H9 (cell line): ENCODE measurements at regions not wholly inside any gene's neighbourhood (a gene's known extent, or its start where the extent isn't known, plus 50 kb on each side); places are given as distances from the start of the nearest gene placed in this dataset.

Source experiments
- DNase-seq: peaks from one replicate; pipeline ENCODE4 v3.0.0-alpha.2; 2017
- H2AFZ ChIP-seq: one replicate; pipeline ENCODE4 v1.6.1; 2013; ENCODE audit warnings: mild to moderate bottlenecking, low read length, control low read depth, moderate library complexity
- H2AK5ac ChIP-seq: 2 replicates; pipeline ENCODE4 v1.6.1; 2013; ENCODE audit warnings: low read length, control low read depth, mixed read lengths; ENCODE audit not compliant: insufficient read length
- H2BK120ac ChIP-seq: one replicate; pipeline ENCODE4 v1.6.1; 2013; ENCODE audit warnings: low read depth, mild to moderate bottlenecking, low read length, control low read depth, inconsistent platforms; ENCODE audit not compliant: poor library complexity, severe bottlenecking
- H2BK12ac ChIP-seq: 2 replicates; pipeline ENCODE4 v1.6.1; 2013; ENCODE audit warnings: low read length, control low read depth, mixed read lengths, low read depth; ENCODE audit not compliant: insufficient read length
- H2BK15ac ChIP-seq: 2 replicates; pipeline ENCODE4 v1.6.1; 2013; ENCODE audit warnings: low read depth, low read length, control low read depth
- H2BK20ac ChIP-seq: one replicate; pipeline ENCODE4 v1.6.1; 2013; ENCODE audit warnings: low read depth, mild to moderate bottlenecking, low read length, control low read depth, inconsistent platforms; ENCODE audit not compliant: poor library complexity, severe bottlenecking
- H2BK5ac ChIP-seq: 2 replicates; pipeline ENCODE4 v1.6.1; 2013; ENCODE audit warnings: low read length, control low read depth, mixed read lengths; ENCODE audit not compliant: insufficient read length
- H3K14ac ChIP-seq: 2 replicates; pipeline ENCODE4 v1.6.1; 2013; ENCODE audit warnings: low read length, control low read depth; ENCODE audit not compliant: insufficient read depth
- H3K18ac ChIP-seq: 2 replicates; pipeline ENCODE4 v1.6.1; 2013; ENCODE audit warnings: low read depth, mild to moderate bottlenecking, mixed read lengths, low read length, control low read depth; ENCODE audit not compliant: insufficient read length
- H3K23ac ChIP-seq: 2 replicates; pipeline ENCODE4 v1.6.1; 2013; ENCODE audit warnings: low read length, control low read depth, mixed read lengths, low read depth; ENCODE audit not compliant: insufficient read length
- H3K23me2 ChIP-seq: 2 replicates; pipeline ENCODE4 v1.6.1; 2013; ENCODE audit warnings: low read depth, mild to moderate bottlenecking, mixed read lengths, low read length, control low read depth; ENCODE audit not compliant: insufficient read length, poor library complexity, severe bottlenecking
- H3K27ac ChIP-seq: 2 replicates; pipeline ENCODE4 v1.5.1; 2013; ENCODE audit warnings: low read length, control low read depth, mixed read lengths, low read depth; ENCODE audit not compliant: insufficient read length
- H3K27me3 ChIP-seq: 2 replicates; pipeline ENCODE4 v1.6.1; 2013; ENCODE audit warnings: low read length, control low read depth, inconsistent platforms; ENCODE audit not compliant: insufficient read depth
- H3K4ac ChIP-seq: 2 replicates; pipeline ENCODE4 v1.6.1; 2013; ENCODE audit warnings: low read depth, mild to moderate bottlenecking, control low read depth, inconsistent platforms, low read length, moderate library complexity
- H3K4me1 ChIP-seq: 2 replicates; pipeline ENCODE4 v1.6.1; 2013; ENCODE audit warnings: low read length, control low read depth, inconsistent platforms; ENCODE audit not compliant: insufficient read depth
- H3K4me2 ChIP-seq: 2 replicates; pipeline ENCODE4 v1.6.1; 2013; ENCODE audit warnings: low read length, control low read depth, mixed read lengths; ENCODE audit not compliant: insufficient read length, insufficient read depth
- H3K56ac ChIP-seq: 2 replicates; pipeline ENCODE4 v1.6.1; 2013; ENCODE audit warnings: low read depth, mild to moderate bottlenecking, mixed read lengths, low read length, control low read depth; ENCODE audit not compliant: insufficient read length
- H3K79me1 ChIP-seq: 2 replicates; pipeline ENCODE4 v1.6.1; 2013; ENCODE audit warnings: low read depth, mild to moderate bottlenecking, moderate library complexity, low read length, control low read depth, inconsistent platforms; ENCODE audit not compliant: insufficient read depth, poor library complexity, severe bottlenecking
- H3K79me2 ChIP-seq: 2 replicates; pipeline ENCODE4 v1.6.1; 2013; ENCODE audit warnings: low read length, control low read depth, inconsistent platforms; ENCODE audit not compliant: insufficient read depth
- H3K9ac ChIP-seq: 2 replicates; pipeline ENCODE4 v1.6.1; 2013; ENCODE audit warnings: low read length, control low read depth, mixed read lengths; ENCODE audit not compliant: insufficient read length; ENCODE audit errors: extremely low read depth
- H3K9me3 ChIP-seq: one replicate; pipeline ENCODE4 v1.6.1; 2013; ENCODE audit warnings: low read depth, low read length, inconsistent platforms; ENCODE audit not compliant: control insufficient read depth
- H3T11ph ChIP-seq: one replicate; pipeline ENCODE4 v1.6.1; 2013; ENCODE audit warnings: mild to moderate bottlenecking, low read length, control low read depth, inconsistent platforms
- H4K20me1 ChIP-seq: one replicate; pipeline ENCODE4 v1.6.1; 2013; ENCODE audit not compliant: control insufficient read depth, insufficient read length, insufficient read depth
- H4K5ac ChIP-seq: 2 replicates; pipeline ENCODE4 v1.6.1; 2013; ENCODE audit warnings: low read depth, mild to moderate bottlenecking, mixed read lengths, low read length, control low read depth; ENCODE audit not compliant: insufficient read length
- H4K8ac ChIP-seq: replicated peaks from 2 replicates; pipeline ENCODE4 v1.6.1; 2013; ENCODE audit warnings: low read length, control low read depth, mixed read lengths, low read depth; ENCODE audit not compliant: insufficient read length
- H4K91ac ChIP-seq: 2 replicates; pipeline ENCODE4 v1.6.1; 2013; ENCODE audit warnings: low read depth, mild to moderate bottlenecking, moderate library complexity, mixed read lengths, low read length, control low read depth; ENCODE audit not compliant: insufficient read length
- H3K27ac Mint-ChIP-seq, 3 experiments: 2 replicates in 2 of 3; 3 replicates in 1 of 3; pipeline ENCODE4 v1.8.0; 2020 to 2021; ENCODE audit warnings: mixed read lengths in 3 of 3, mild to moderate bottlenecking in 1 of 3, moderate library complexity in 1 of 3
- H3K27me3 Mint-ChIP-seq: 2 replicates; pipeline ENCODE4 v1.8.0; 2021; ENCODE audit warnings: low read depth, mild to moderate bottlenecking, moderate library complexity, mixed read lengths
- H3K36me3 Mint-ChIP-seq, 3 experiments: 2 replicates in 2 of 3; 3 replicates in 1 of 3; pipeline ENCODE4 v1.8.0; 2020 to 2021; ENCODE audit warnings: low read depth in 3 of 3, mixed read lengths in 3 of 3; ENCODE audit not compliant: insufficient read depth in 1 of 3
- H3K4me1 Mint-ChIP-seq, 2 experiments: 2 replicates each; pipeline ENCODE4 v1.8.0; 2020; ENCODE audit warnings: mixed read lengths in 2 of 2
- H3K4me3 Mint-ChIP-seq, 2 experiments: 2 replicates in 1 of 2; 3 replicates in 1 of 2; pipeline ENCODE4 v1.8.0; 2020 to 2021; ENCODE audit warnings: mild to moderate bottlenecking in 2 of 2, mixed read lengths in 2 of 2, moderate library complexity in 1 of 2
- H3K9me3 Mint-ChIP-seq, 2 experiments: 2 replicates in 1 of 2; 3 replicates in 1 of 2; pipeline ENCODE4 v1.8.0; 2020; ENCODE audit warnings: mild to moderate bottlenecking in 2 of 2, mixed read lengths in 2 of 2, moderate library complexity in 1 of 2
- CTCF ChIP-seq: fragments of 200-600 bp; sonication (generic); conservative IDR thresholded peaks from 3 replicates; pipeline ENCODE4 v1.8.0; 2021; ENCODE audit warnings: antibody characterized with exemption, mild to moderate bottlenecking
- WGBS: extraction: QIAGEN DNeasy Blood & Tissue Kit; methylation state at CpG from one replicate; pipeline ENCODE4 v1.1.7; 2013; ENCODE audit warnings: missing lambda C conversion rate, low lambda C conversion rate, mixed read lengths; ENCODE audit not compliant: insufficient read length; ENCODE audit errors: extremely low coverage; 5-methylcytosine and 5-hydroxymethylcytosine counted together

- H3K79me1 ChIP-seq, result no peaks in the 10 kb centered on the region
These were observed 117.1 kb upstream of the MKLN1 start for GRCh38 chr7:131210618-131211017.

More at GRCh38 chr7:131210618-131211017, 117.1 kb upstream of the MKLN1 start:
- no peaks in the 10 kb centered on the region for H3K36me3 Mint-ChIP-seq
- no peak overlapping the region for H3K4ac ChIP-seq
- DNase-seq, result no peak
- no peaks in the 10 kb centered on the region for H3K23me2 ChIP-seq
- H3K18ac ChIP-seq, result no peak overlapping the region
- H3K9me3 Mint-ChIP-seq, result peaks cover 5 to 6% of the 10 kb centered on the region in 2 experiments
- H3K79me2 ChIP-seq, result no peaks in the 10 kb centered on the region
- no peak overlapping the region for H2AFZ ChIP-seq
- H3K4me3 Mint-ChIP-seq, result no peak overlapping the region
- no CpG with 5 or more reads among the region's 2 CpGs for WGBS
- no peak overlapping the region for H4K91ac ChIP-seq
- no peaks in the 10 kb centered on the region for H3K4me1 ChIP-seq
- no peak overlapping the region for H4K5ac ChIP-seq
- no peaks in the 10 kb centered on the region for H4K20me1 ChIP-seq
- H4K8ac ChIP-seq, result no peak overlapping the region
- H2BK15ac ChIP-seq, result no peak overlapping the region
- no peaks in the 10 kb centered on the region for H3K27me3 ChIP-seq
- H3K14ac ChIP-seq, result no peak overlapping the region
- H2BK20ac ChIP-seq, result no peak overlapping the region
- H3T11ph ChIP-seq, result no peak overlapping the region
- no peak overlapping the region for H2BK5ac ChIP-seq
- H3K56ac ChIP-seq, result no peak overlapping the region
- H3K27me3 Mint-ChIP-seq, result no peaks in the 10 kb centered on the region
- H2AK5ac ChIP-seq, result no peak overlapping the region
- no peak overlapping the region for H2BK120ac ChIP-seq
- H3K4me1 Mint-ChIP-seq, result peaks cover 14 to 26% of the 10 kb centered on the region in 2 experiments
- no peak for TF ChIP-seq CTCF
- no peak overlapping the region for H3K9ac ChIP-seq
- no peak overlapping the region for H3K4me2 ChIP-seq
- H2BK12ac ChIP-seq, result no peak overlapping the region
- no peak overlapping the region for H3K27ac Mint-ChIP-seq
- H3K9me3 ChIP-seq, result no peaks in the 10 kb centered on the region
- no peak overlapping the region for H3K23ac ChIP-seq
- H3K27ac ChIP-seq, result no peak overlapping the region
